ENCODE measurements at regions not wholly inside any gene's neighbourhood (a gene's known extent, or its start where the extent isn't known, plus 50 kb on each side); places are given as distances from the start of the nearest gene placed in this dataset.

GRCh38 chr22:35155403-35156025, 89.6 kb downstream of the ISX start:
- Histone ChIP-seq H3K4me2 (no peak overlapping the region), H3K9ac (no peak overlapping the region), H3K4me1 (ENCODE audit: control insufficient read depth in 1 of 2, insufficient read depth in 2 of 2, low read depth in 1 of 2, low read length in 1 of 2) (no peaks in the 10 kb centered on the region), H3K79me2 (ENCODE audit: insufficient read depth) (no peaks in the 10 kb centered on the region), H3K4me3 (ENCODE audit: low read depth in 2 of 2, low read length in 1 of 2) (no peak overlapping the region), H3K9me2 (no peaks in the 10 kb centered on the region), H3K27me3 (ENCODE audit: insufficient read depth) (no peaks in the 10 kb centered on the region), H3F3A (replicated peaks; ENCODE audit: insufficient read depth) (no peaks in the 10 kb centered on the region), H2AFZ (ENCODE audit: low read depth) (no peak overlapping the region), H3K9me3 (no peaks in the 10 kb centered on the region), H4K20me1 (ENCODE audit: insufficient read depth) (no peaks in the 10 kb centered on the region), H3K36me3 (replicated peaks in 1 of 2; ENCODE audit: control insufficient read depth in 1 of 2, insufficient read depth in 2 of 2, low read length in 1 of 2) (no peaks in the 10 kb centered on the region), H3K27ac (ENCODE audit: low read depth in 2 of 2, low read length in 1 of 2) (no peak overlapping the region)
- ChIA-PET CTCF (interaction anchor here (0.7 to 2.9 kb wide), 24 partner anchors 9 to 1179 kb away, joined by 3 to 25 read pairs (median 4); no protein-coding TSS in a partner anchor), POLR2A (no interaction called here)
- WGBS (ENCODE audit: low lambda C conversion rate) = 27% methylated on average over 7 of the region's 7 CpGs
- DNase-seq = no peak
- no peak for TF ChIP-seq TEAD4 (IDR thresholded peaks at IDR 0.05; ENCODE audit: borderline replicate concordance, insufficient read depth)
- no peak for TF ChIP-seq CHD2 (IDR thresholded peaks at IDR 0.05; ENCODE audit: low read length, partially characterized antibody)
- TF ChIP-seq NFIC (IDR thresholded peaks at IDR 0.05; ENCODE audit: borderline replicate concordance) = no peak
- no peak for TF ChIP-seq SMC3 (IDR thresholded peaks at IDR 0.05; ENCODE audit: low read depth, low read length)
- TF ChIP-seq TCF12 (IDR thresholded peaks at IDR 0.05) = no peak
- no peak for TF ChIP-seq EZH2phosphoT487 (IDR thresholded peaks at IDR 0.05; ENCODE audit: borderline replicate concordance, low read depth)
- no peak for TF ChIP-seq IRF3 (IDR thresholded peaks at IDR 0.05; ENCODE audit: low read depth, low read length)
- TF ChIP-seq EP300 (IDR thresholded peaks at IDR 0.05; ENCODE audit: borderline replicate concordance in 1 of 2, low read depth in 1 of 2, low read length in 1 of 2) = no peak
- TF ChIP-seq GABPA (IDR thresholded peaks at IDR 0.05; ENCODE audit: low read depth) = no peak
- no peak for TF ChIP-seq RAD21 (IDR thresholded peaks at IDR 0.05; ENCODE audit: low read length)
- no peak for TF ChIP-seq JUND (IDR thresholded peaks at IDR 0.05)
- TF ChIP-seq YY1 (IDR thresholded peaks at IDR 0.05; ENCODE audit: low read depth) = no peak
- no peak for TF ChIP-seq USF2 (IDR thresholded peaks at IDR 0.05; ENCODE audit: borderline replicate concordance, low read depth, low read length)
- no peak for TF ChIP-seq FOSL2 (IDR thresholded peaks at IDR 0.05; ENCODE audit: borderline replicate concordance, low read depth)
- TF ChIP-seq TAF1 (IDR thresholded peaks at IDR 0.05; ENCODE audit: borderline replicate concordance, low read depth, low read length) = no peak
- no peak for TF ChIP-seq ZBTB33 (IDR thresholded peaks at IDR 0.05; ENCODE audit: borderline replicate concordance, low read depth)

Measured in SK-N-SH (cell line).